Nephron progenitor cell (in vitro differentiated cells): ENCODE measurements at regions not wholly inside any gene's neighbourhood (a gene's known extent, or its start where the extent isn't known, plus 50 kb on each side); places are given as distances from the start of the nearest gene placed in this dataset.

Source experiments
- DNase-seq: peaks from one replicate; pipeline ENCODE4 v3.0.0; 2021
- H3K27ac Mint-ChIP-seq: 2 replicates; pipeline ENCODE4 v1.8.0; 2021; ENCODE audit warnings: mild to moderate bottlenecking, moderate library complexity, mixed read lengths
- H3K27me3 Mint-ChIP-seq: 2 replicates; pipeline ENCODE4 v1.8.0; 2021; ENCODE audit warnings: mild to moderate bottlenecking, low read depth, mixed read lengths; ENCODE audit not compliant: poor library complexity
- H3K36me3 Mint-ChIP-seq: 2 replicates; pipeline ENCODE4 v1.8.0; 2021; ENCODE audit warnings: low read depth, mixed read lengths
- H3K4me1 Mint-ChIP-seq: 2 replicates; pipeline ENCODE4 v1.8.0; 2021; ENCODE audit warnings: mixed read lengths
- H3K4me3 Mint-ChIP-seq: 2 replicates; pipeline ENCODE4 v1.8.0; 2021; ENCODE audit warnings: mild to moderate bottlenecking, moderate library complexity, mixed read lengths
- H3K9me3 Mint-ChIP-seq: 2 replicates; pipeline ENCODE4 v1.8.0; 2021; ENCODE audit warnings: mild to moderate bottlenecking, moderate library complexity, mixed read lengths
- TF ChIP-seq, protein P1 (sequence below): fragments of 200-600 bp; sonication (generic); IDR thresholded peaks from 2 replicates; pipeline ENCODE4 v1.5.0; 2021; ENCODE audit warnings: antibody characterized with exemption

DNA sequence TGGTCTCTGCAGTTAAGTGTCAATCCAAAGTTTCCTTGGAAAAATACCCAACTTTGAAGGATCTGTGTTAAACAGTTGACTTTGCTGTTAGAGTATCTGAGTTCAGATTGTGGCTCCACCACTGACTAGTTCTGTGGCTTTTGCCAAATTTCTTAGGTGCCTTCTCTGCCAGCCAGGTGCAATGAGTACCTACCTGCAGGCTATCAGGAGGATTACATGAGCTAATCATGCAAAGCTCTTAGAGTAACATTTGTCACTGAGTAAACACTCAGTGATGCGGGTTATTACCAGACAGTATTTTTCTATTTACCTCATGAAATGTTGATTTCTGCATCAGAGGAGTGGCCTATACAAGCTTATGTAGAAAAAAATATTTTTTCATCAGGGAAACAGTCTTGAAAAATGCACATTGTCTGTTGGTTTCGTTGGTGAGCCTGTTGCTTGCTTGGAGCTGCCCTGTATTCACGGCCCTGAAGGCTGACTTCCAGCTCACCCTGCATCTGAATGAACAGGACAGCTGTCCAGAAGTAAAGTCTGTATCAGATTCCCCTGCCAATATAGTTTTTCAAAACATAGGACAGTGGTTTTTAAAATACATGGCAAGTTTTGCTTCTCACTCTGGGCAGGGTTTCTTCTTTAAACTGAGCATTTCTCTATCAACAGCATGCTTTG lies 235.1 kb downstream of the CDCA7 start:
- Mint-ChIP-seq H3K4me1 (no peaks in the 10 kb centered on the region), H3K9me3 (peaks cover 23% of the 10 kb centered on the region), H3K27ac (no peak overlapping the region), H3K27me3 (peaks cover 5% of the 10 kb centered on the region), H3K36me3 (peaks cover 18% of the 10 kb centered on the region), H3K4me3 (no peak overlapping the region)
- no peak for DNase-seq
- TF ChIP-seq, protein P1, sequence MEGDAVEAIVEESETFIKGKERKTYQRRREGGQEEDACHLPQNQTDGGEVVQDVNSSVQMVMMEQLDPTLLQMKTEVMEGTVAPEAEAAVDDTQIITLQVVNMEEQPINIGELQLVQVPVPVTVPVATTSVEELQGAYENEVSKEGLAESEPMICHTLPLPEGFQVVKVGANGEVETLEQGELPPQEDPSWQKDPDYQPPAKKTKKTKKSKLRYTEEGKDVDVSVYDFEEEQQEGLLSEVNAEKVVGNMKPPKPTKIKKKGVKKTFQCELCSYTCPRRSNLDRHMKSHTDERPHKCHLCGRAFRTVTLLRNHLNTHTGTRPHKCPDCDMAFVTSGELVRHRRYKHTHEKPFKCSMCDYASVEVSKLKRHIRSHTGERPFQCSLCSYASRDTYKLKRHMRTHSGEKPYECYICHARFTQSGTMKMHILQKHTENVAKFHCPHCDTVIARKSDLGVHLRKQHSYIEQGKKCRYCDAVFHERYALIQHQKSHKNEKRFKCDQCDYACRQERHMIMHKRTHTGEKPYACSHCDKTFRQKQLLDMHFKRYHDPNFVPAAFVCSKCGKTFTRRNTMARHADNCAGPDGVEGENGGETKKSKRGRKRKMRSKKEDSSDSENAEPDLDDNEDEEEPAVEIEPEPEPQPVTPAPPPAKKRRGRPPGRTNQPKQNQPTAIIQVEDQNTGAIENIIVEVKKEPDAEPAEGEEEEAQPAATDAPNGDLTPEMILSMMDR, result no peak

DNA sequence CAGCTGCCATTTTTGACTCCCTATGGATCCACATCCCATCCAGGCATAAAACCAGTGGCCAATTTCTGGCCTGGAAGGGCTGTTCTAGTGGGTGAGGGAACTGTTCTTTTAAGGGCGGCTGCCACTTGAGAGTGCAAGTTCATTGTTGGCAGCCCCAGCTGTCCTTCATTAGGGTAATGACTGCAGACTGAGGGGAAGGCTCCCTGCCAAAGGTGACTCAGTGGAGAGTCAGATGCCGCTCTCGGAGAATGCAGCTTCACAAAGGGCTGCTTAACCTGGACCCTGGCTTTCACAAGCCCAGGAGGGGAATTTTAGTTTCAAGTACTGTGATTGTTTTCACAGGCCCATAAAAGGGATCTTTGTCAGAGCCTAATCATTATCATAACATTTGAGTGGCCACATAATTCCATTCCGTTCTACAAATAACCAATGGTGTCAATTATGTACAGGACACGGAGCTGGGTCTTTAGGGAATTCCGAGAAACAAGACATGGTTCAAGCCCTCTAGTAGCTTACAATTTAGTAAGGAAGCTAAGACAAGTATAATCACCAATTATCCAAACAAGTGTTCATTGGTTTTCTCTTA lies 235.7 kb downstream of the CDCA7 start:
- TF ChIP-seq, protein P1, result no peak
- DNase-seq, result no peak
- Mint-ChIP-seq H3K9me3 (peaks cover 25% of the 10 kb centered on the region), H3K4me3 (no peak overlapping the region), H3K36me3 (peaks cover 23% of the 10 kb centered on the region), H3K27me3 (peaks cover 5% of the 10 kb centered on the region), H3K27ac (no peak overlapping the region), H3K4me1 (no peaks in the 10 kb centered on the region)

DNA sequence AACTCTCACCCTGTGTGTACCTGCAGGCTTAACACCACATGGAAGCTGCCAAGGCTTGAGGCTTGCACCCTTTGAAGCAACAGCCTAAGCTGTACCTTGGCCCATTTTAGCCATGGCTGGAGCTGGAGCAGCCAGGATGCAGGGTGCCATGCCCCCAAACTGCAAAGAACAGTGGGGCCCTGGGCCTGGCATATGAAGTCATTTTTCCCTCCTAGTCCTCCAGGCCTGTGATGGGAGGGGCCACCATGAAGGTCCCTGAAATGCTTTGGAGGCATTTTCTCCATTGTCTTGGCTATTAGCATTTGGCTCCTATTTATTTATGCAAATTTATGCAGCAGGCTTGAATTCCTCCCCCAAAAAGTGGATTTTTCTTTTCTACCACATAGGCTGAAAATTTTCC lies 238.4 kb downstream of the CDCA7 start:
- Mint-ChIP-seq H3K9me3 (peaks cover 29% of the 10 kb centered on the region), H3K27me3 (peaks cover 5% of the 10 kb centered on the region), H3K36me3 (peaks cover 23% of the 10 kb centered on the region), H3K4me1 (no peaks in the 10 kb centered on the region), H3K4me3 (no peak overlapping the region), H3K27ac (no peak overlapping the region)
- TF ChIP-seq, protein P1, result no peak
- no peak for DNase-seq

DNA sequence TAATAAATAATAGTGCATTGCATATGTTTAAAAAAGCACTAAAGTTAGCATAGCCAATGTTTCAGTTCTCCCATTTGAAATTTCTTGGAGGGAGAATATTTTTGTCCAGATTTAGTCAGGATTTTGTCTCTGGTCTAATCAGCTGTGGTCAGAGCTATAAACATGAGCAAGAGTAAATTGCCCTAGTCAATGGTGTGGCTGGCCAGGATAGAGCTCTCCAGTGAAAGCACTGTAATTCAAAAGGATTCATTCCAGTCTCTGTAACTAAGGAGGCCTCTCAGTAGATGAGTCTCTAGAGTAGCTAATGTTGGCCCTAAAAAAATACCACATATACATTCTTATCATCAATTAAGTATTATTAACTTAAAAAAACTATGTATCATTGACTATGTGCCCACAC lies 241.6 kb downstream of the CDCA7 start:
- H3K4me1 Mint-ChIP-seq, result no peaks in the 10 kb centered on the region
- H3K36me3 Mint-ChIP-seq, result peaks cover 23% of the 10 kb centered on the region
- no peaks in the 10 kb centered on the region for H3K27me3 Mint-ChIP-seq
- no peak for DNase-seq
- H3K27ac Mint-ChIP-seq, result no peak overlapping the region
- TF ChIP-seq, protein P1, result no peak
- H3K4me3 Mint-ChIP-seq, result no peak overlapping the region
- peaks cover 33% of the 10 kb centered on the region for H3K9me3 Mint-ChIP-seq

- peaks cover 13% of the 10 kb centered on the region for H3K36me3 Mint-ChIP-seq
- no peak for DNase-seq
- H3K4me3 Mint-ChIP-seq, result no peak overlapping the region
- H3K27ac Mint-ChIP-seq, result no peak overlapping the region
- H3K27me3 Mint-ChIP-seq, result no peaks in the 10 kb centered on the region
- H3K4me1 Mint-ChIP-seq, result no peaks in the 10 kb centered on the region
- TF ChIP-seq, protein P1, result no peak
- peaks cover 20% of the 10 kb centered on the region for H3K9me3 Mint-ChIP-seq
Observed at GRCh38 chr2:173598525-173598924, 243.9 kb downstream of the CDCA7 start.
